Inflammatory macrophage treated with lipopolysaccharide for 4 hours (primary cell): ENCODE measurements at regions not wholly inside any gene's neighbourhood (a gene's known extent, or its start where the extent isn't known, plus 50 kb on each side); places are given as distances from the start of the nearest gene placed in this dataset.

Experiments
- DNase-seq: peaks from one replicate; pipeline ENCODE4 v3.0.0-alpha.2; 2020

- DNase-seq: no peak
These were observed 225.0 kb downstream of the QDPR start for GRCh38 chr4:17286752-17287460.

GRCh38 chr4:17285747-17286146, 226.1 kb downstream of the QDPR start:
- DNase-seq: no peak

- no peak for DNase-seq
These were observed 227.3 kb downstream of the QDPR start for GRCh38 chr4:17284323-17285175.

- no peak for DNase-seq
These were observed 228.1 kb downstream of the QDPR start for GRCh38 chr4:17283832-17284231.

- DNase-seq: no peak
These were observed 228.6 kb downstream of the QDPR start for GRCh38 chr4:17283251-17283650.

- no peak for DNase-seq
These were observed 231.4 kb downstream of the QDPR start for GRCh38 chr4:17280261-17281018.

- DNase-seq: no peak
These were observed 235.1 kb downstream of the QDPR start for GRCh38 chr4:17276776-17277175.

- no peak for DNase-seq
These were observed 236.1 kb downstream of the QDPR start for GRCh38 chr4:17275836-17276235.

GRCh38 chr4:17273047-17273446, 238.8 kb downstream of the QDPR start:
- no peak for DNase-seq

GRCh38 chr4:17272154-17272553, 239.7 kb downstream of the QDPR start:
- DNase-seq: no peak

GRCh38 chr4:17265653-17266052, 246.2 kb downstream of the QDPR start:
- no peak for DNase-seq

- DNase-seq: no peak
These were observed 246.8 kb downstream of the QDPR start for GRCh38 chr4:17265139-17265538.

GRCh38 chr4:17260166-17260907, 251.6 kb downstream of the QDPR start:
- no peak for DNase-seq

- no peak for DNase-seq
These were observed 253.8 kb downstream of the QDPR start for GRCh38 chr4:17258106-17258505.

- no peak for DNase-seq
These were observed 259.8 kb downstream of the QDPR start for GRCh38 chr4:17252131-17252530.

GRCh38 chr4:17251101-17251500, 260.8 kb downstream of the QDPR start:
- no peak for DNase-seq

GRCh38 chr4:17250591-17250990, 261.3 kb downstream of the QDPR start:
- no peak for DNase-seq

GRCh38 chr4:17246656-17247055, 265.2 kb downstream of the QDPR start:
- DNase-seq: no peak

GRCh38 chr4:17241835-17242234, 270.1 kb downstream of the QDPR start:
- no peak for DNase-seq

- DNase-seq: no peak
These were observed 273.3 kb downstream of the QDPR start for GRCh38 chr4:17238633-17239032.

GRCh38 chr4:17236686-17237085, 275.2 kb downstream of the QDPR start:
- DNase-seq: no peak

GRCh38 chr4:17234678-17235077, 277.2 kb downstream of the QDPR start:
- DNase-seq: no peak
